Neural crest cell (in vitro differentiated cells): ENCODE measurements at regions not wholly inside any gene's neighbourhood (a gene's known extent, or its start where the extent isn't known, plus 50 kb on each side); places are given as distances from the start of the nearest gene placed in this dataset.

ENCODE experiments used
- DNase-seq: peaks from one replicate; pipeline ENCODE4 v3.0.0; 2021; ENCODE audit warnings: low read depth, mixed read lengths, low spot score
- H3K27ac Mint-ChIP-seq: one replicate; pipeline ENCODE4 v1.8.0; 2021; ENCODE audit warnings: mild to moderate bottlenecking, mixed read lengths; ENCODE audit not compliant: unreplicated experiment
- H3K27me3 Mint-ChIP-seq: 2 replicates; pipeline ENCODE4 v1.8.0; 2021; ENCODE audit warnings: low read depth, mild to moderate bottlenecking, mixed read lengths
- H3K36me3 Mint-ChIP-seq: 2 replicates; pipeline ENCODE4 v1.8.0; 2021; ENCODE audit warnings: low read depth, mild to moderate bottlenecking, mixed read lengths
- H3K4me1 Mint-ChIP-seq: 2 replicates; pipeline ENCODE4 v1.8.0; 2021; ENCODE audit warnings: mixed read lengths
- H3K4me3 Mint-ChIP-seq: one replicate; pipeline ENCODE4 v1.8.0; 2021; ENCODE audit warnings: mild to moderate bottlenecking, mixed read lengths
- H3K9me3 Mint-ChIP-seq: 2 replicates; pipeline ENCODE4 v1.8.0; 2021; ENCODE audit warnings: mixed read lengths
- TF ChIP-seq, protein P1 (sequence below): fragments of 200-600 bp; sonication (generic); conservative IDR thresholded peaks from 2 replicates; pipeline ENCODE4 v1.5.0; 2021; ENCODE audit warnings: antibody characterized with exemption, mild to moderate bottlenecking

DNA sequence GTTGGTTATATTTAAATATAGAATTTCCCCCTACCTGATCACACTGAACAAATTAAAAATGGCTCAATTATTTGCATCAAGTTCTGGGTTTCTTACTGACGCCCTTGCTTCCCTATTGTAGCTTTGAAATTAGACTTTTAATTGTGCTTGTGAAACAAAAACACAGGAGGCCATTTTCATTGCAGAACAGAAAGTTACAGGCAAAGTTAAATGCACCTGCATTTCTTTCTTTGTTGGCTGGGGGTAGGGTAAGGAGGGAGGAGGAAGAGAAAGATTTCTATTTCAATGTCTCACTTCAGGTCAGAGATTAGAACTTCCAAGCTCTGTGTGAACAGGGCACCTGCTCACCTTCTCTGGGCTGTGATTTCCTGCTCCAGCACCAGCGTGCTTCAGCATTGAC is 199.6 kb downstream of the BCL11A start:
- H3K4me3 Mint-ChIP-seq: no peak overlapping the region
- H3K27me3 Mint-ChIP-seq: no peaks in the 10 kb centered on the region

DNA sequence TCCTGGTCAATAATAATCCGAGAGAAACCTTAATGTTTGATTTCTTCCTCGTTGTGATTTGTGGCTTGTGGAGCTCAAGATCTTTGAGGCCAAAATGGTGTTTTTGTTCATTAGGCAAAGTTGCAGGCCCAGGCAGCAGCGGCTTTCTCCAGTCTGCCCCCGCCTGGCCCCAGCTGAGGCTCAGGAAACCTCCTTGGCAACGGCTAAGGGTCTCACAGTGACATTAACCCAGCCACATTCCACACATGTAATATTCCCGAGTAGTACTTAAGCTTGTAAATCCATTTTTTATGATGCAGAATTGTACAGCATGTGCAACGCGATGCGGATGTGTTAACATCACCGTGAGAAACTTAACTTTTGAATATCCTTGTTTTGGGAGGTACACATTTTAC is 200.1 kb downstream of the BCL11A start:
- Mint-ChIP-seq H3K4me1 (peaks cover 12% of the 10 kb centered on the region), H3K27ac (peak overlapping the region; percentile 91), H3K9me3 (peaks cover 3% of the 10 kb centered on the region), H3K36me3 (no peaks in the 10 kb centered on the region), H3K27me3 (no peaks in the 10 kb centered on the region), H3K4me3 (no peak overlapping the region)
- TF ChIP-seq, protein P1, sequence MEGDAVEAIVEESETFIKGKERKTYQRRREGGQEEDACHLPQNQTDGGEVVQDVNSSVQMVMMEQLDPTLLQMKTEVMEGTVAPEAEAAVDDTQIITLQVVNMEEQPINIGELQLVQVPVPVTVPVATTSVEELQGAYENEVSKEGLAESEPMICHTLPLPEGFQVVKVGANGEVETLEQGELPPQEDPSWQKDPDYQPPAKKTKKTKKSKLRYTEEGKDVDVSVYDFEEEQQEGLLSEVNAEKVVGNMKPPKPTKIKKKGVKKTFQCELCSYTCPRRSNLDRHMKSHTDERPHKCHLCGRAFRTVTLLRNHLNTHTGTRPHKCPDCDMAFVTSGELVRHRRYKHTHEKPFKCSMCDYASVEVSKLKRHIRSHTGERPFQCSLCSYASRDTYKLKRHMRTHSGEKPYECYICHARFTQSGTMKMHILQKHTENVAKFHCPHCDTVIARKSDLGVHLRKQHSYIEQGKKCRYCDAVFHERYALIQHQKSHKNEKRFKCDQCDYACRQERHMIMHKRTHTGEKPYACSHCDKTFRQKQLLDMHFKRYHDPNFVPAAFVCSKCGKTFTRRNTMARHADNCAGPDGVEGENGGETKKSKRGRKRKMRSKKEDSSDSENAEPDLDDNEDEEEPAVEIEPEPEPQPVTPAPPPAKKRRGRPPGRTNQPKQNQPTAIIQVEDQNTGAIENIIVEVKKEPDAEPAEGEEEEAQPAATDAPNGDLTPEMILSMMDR: no peak
- DNase-seq: peak; percentile 16

More for the DNA sequence above, 199.6 kb downstream of the BCL11A start:
- H3K4me1 Mint-ChIP-seq: peaks cover 15% of the 10 kb centered on the region
- H3K36me3 Mint-ChIP-seq: no peaks in the 10 kb centered on the region
- H3K9me3 Mint-ChIP-seq: peaks cover 3% of the 10 kb centered on the region
- DNase-seq: no peak
- TF ChIP-seq, protein P1: no peak
- H3K27ac Mint-ChIP-seq: no peak overlapping the region

DNA sequence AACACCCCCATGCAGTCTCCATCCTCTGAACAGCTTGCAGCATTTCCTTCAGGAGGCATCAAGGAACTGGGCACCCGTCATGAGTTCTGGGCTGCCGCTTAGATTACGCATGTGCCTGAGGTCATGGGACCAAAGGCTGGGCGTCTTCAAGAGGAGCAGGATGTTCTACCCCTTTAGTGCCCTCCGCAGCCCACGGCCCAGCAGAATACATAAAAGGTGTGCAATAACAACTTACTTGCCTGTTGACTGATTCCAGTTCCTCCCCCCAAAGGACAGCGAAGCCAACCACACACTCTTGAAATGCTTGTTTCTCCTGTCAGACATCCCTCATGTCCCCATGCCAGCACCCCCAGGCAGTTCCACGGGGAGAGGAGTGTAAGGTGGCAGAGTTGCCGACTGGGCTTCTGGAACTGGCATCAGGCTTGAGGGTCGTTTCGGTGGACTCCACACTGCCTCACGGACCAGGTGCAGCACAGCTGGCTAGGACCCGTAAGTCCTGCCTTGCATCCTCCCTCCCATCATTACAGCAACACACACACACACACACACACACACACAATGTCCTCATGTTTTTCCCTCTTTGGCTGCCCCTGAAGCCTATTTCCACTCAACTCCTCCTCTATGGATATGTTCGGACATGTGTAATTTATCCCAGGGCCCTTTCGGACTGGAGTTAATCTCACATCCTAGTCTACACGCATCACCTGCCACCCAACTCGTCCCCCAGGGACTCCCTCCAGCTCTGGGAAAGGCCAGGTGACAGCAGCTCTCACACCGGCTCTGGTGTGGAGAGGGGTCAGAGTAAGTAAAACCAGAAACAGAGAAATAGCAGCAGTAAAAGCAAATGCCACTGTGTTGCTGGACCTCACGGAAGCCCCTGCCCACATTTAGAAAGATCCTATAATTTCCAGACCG is 200.7 kb downstream of the BCL11A start:
- Mint-ChIP-seq H3K36me3 (no peaks in the 10 kb centered on the region), H3K27me3 (no peaks in the 10 kb centered on the region), H3K27ac (peak overlapping the region; percentile 91), H3K4me3 (no peak overlapping the region), H3K9me3 (peaks cover 3% of the 10 kb centered on the region), H3K4me1 (peaks cover 12% of the 10 kb centered on the region)
- DNase-seq: no peak
- TF ChIP-seq, protein P1: no peak

DNA sequence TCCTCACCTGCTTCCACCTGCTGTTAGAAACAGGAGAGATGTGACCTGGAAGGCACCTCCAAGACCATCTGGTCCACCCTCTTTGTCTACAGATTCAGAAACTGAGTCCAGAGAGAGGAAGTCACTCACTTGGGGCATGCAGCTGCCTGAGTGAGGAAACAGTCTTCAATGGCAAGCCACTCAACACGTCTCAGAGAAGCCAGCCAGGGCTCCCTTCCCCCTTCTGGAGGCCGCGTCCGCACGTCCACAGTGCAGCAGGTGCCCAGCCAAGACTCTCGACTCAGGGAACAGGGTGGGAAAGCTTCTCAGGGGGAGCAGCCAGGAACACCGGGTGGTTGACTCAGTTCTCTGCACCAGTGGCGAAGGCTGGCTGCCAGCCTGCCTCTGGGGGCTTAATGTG is 201.7 kb downstream of the BCL11A start:
- Mint-ChIP-seq H3K36me3 (peaks cover 3% of the 10 kb centered on the region), H3K4me3 (no peak overlapping the region), H3K9me3 (peaks cover 9% of the 10 kb centered on the region), H3K27me3 (no peaks in the 10 kb centered on the region), H3K4me1 (peaks cover 12% of the 10 kb centered on the region), H3K27ac (no peak overlapping the region)
- DNase-seq: no peak
- TF ChIP-seq, protein P1: no peak

DNA sequence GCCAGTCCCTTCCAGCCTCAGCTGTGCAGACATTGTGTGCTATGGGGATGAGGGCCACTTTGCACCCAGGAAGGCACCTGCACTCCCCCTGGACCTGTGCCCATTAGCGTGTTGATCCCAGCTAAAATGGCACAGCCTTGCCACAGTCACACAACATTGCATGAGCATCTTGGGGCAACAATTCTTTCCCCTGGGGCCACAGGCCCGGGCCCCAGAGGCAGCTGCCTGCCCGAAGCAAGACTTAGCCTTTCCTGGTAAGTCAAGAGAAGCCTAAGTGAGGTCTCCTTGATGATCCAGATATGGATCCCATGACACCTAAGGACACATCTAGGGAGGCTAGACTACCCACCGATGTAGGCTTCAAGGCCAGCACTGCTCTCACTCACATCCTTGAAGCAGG is 202.1 kb downstream of the BCL11A start:
- no peak for DNase-seq
- Mint-ChIP-seq H3K4me1 (peaks cover 12% of the 10 kb centered on the region), H3K36me3 (peaks cover 3% of the 10 kb centered on the region), H3K4me3 (no peak overlapping the region), H3K9me3 (peaks cover 9% of the 10 kb centered on the region), H3K27me3 (no peaks in the 10 kb centered on the region), H3K27ac (no peak overlapping the region)
- TF ChIP-seq, protein P1: no peak
